K562 (cell line): ENCODE measurements at regions not wholly inside any gene's neighbourhood (a gene's known extent, or its start where the extent isn't known, plus 50 kb on each side); places are given as distances from the start of the nearest gene placed in this dataset.

Source experiments
- ARNT ChIP-seq, 2 experiments: fragments of 450-650 bp; IDR thresholded peaks; 2 replicates each; pipeline ENCODE4 v1.6.1; 2016; ENCODE audit warnings: mild to moderate bottlenecking in 1 of 2
- E2F8 ChIP-seq: fragments of 450-650 bp; IDR thresholded peaks from 2 replicates; pipeline ENCODE4 v1.7.1; 2018; ENCODE audit warnings: mild to moderate bottlenecking, low read depth; ENCODE audit not compliant: partially characterized antibody
- FOS ChIP-seq: IDR thresholded peaks from 3 replicates; pipeline ENCODE4 v1.6.1; 2011; ENCODE audit not compliant: insufficient read length; ENCODE audit errors: extremely low read depth
- HDGF ChIP-seq: fragments of 450-650 bp; IDR thresholded peaks from 2 replicates; pipeline ENCODE4 v1.6.1; 2016
- POLR2AphosphoS5 ChIP-seq: IDR thresholded peaks from 2 replicates; pipeline ENCODE4 v1.6.1; 2011; ENCODE audit warnings: mild to moderate bottlenecking, low read depth, low read length, moderate library complexity; ENCODE audit not compliant: control insufficient read depth, insufficient read depth
- REST ChIP-seq, 2 experiments: fragments of 450-650 bp; formaldehyde crosslinking in 1 of 2; IDR thresholded peaks; 2 replicates each; pipeline versions ENCODE4 v1.4.0 to v1.6.1; 2014 to 2020; ENCODE audit warnings: mild to moderate bottlenecking in 2 of 2, borderline replicate concordance in 1 of 2, low read depth in 1 of 2
- ZBTB9 ChIP-seq: fragments of 450-650 bp; formaldehyde crosslinking; IDR thresholded peaks from 2 replicates; pipeline ENCODE4 v1.4.0; 2020; ENCODE audit warnings: mild to moderate bottlenecking, moderate library complexity
- ZNF23 ChIP-seq: fragments of 250-450 bp; sonication (Bioruptor Pico); IDR thresholded peaks from 2 replicates; pipeline ENCODE4 v1.4.0; 2020; ENCODE audit warnings: mild to moderate bottlenecking
- TF ChIP-seq, protein P1 (sequence below): sonication (generic); formaldehyde crosslinking; IDR thresholded peaks from 2 replicates; pipeline ENCODE4 v1.8.0; 2023; ENCODE audit warnings: mild to moderate bottlenecking, missing genetic modification reagents
- TF ChIP-seq, protein P2 (sequence below): fragments of 250-450 bp; sonication (Bioruptor Pico); IDR thresholded peaks from 2 replicates; pipeline ENCODE4 v1.5.0; 2020; ENCODE audit warnings: mild to moderate bottlenecking, borderline replicate concordance

GRCh38 chr4:26067035-26067434 lies 153.0 kb downstream of the SMIM20 start:
- TF ChIP-seq HDGF (no peak), ZBTB9 (CRISPR knock-in tag) (no peak), ZNF23 (no peak), POLR2AphosphoS5 (no peak), REST (IDR thresholded peaks at IDR 0.05; ENCODE audit: borderline replicate concordance) (no peak), REST (CRISPR knock-in tag; IDR thresholded peaks at IDR 0.05; ENCODE audit: low read depth) (no peak), E2F8 (no peak), ARNT (IDR thresholded peaks at IDR 0.05) (no peak), FOS (no peak)
- TF ChIP-seq, protein P1, sequence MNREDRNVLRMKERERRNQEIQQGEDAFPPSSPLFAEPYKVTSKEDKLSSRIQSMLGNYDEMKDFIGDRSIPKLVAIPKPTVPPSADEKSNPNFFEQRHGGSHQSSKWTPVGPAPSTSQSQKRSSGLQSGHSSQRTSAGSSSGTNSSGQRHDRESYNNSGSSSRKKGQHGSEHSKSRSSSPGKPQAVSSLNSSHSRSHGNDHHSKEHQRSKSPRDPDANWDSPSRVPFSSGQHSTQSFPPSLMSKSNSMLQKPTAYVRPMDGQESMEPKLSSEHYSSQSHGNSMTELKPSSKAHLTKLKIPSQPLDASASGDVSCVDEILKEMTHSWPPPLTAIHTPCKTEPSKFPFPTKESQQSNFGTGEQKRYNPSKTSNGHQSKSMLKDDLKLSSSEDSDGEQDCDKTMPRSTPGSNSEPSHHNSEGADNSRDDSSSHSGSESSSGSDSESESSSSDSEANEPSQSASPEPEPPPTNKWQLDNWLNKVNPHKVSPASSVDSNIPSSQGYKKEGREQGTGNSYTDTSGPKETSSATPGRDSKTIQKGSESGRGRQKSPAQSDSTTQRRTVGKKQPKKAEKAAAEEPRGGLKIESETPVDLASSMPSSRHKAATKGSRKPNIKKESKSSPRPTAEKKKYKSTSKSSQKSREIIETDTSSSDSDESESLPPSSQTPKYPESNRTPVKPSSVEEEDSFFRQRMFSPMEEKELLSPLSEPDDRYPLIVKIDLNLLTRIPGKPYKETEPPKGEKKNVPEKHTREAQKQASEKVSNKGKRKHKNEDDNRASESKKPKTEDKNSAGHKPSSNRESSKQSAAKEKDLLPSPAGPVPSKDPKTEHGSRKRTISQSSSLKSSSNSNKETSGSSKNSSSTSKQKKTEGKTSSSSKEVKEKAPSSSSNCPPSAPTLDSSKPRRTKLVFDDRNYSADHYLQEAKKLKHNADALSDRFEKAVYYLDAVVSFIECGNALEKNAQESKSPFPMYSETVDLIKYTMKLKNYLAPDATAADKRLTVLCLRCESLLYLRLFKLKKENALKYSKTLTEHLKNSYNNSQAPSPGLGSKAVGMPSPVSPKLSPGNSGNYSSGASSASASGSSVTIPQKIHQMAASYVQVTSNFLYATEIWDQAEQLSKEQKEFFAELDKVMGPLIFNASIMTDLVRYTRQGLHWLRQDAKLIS (CRISPR knock-in tag) = no peak
- TF ChIP-seq, protein P2, sequence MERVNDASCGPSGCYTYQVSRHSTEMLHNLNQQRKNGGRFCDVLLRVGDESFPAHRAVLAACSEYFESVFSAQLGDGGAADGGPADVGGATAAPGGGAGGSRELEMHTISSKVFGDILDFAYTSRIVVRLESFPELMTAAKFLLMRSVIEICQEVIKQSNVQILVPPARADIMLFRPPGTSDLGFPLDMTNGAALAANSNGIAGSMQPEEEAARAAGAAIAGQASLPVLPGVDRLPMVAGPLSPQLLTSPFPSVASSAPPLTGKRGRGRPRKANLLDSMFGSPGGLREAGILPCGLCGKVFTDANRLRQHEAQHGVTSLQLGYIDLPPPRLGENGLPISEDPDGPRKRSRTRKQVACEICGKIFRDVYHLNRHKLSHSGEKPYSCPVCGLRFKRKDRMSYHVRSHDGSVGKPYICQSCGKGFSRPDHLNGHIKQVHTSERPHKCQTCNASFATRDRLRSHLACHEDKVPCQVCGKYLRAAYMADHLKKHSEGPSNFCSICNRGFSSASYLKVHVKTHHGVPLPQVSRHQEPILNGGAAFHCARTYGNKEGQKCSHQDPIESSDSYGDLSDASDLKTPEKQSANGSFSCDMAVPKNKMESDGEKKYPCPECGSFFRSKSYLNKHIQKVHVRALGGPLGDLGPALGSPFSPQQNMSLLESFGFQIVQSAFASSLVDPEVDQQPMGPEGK (CRISPR knock-in tag) = no peak
